Small intestine (tissue), 7 donors: ENCODE measurements at regions not wholly inside any gene's neighbourhood (a gene's known extent, or its start where the extent isn't known, plus 50 kb on each side); places are given as distances from the start of the nearest gene placed in this dataset.
"Not testable (repeated sequence)": the region's sequence is repeated elsewhere in the genome, so short reads cannot be mapped to it uniquely, and the experiment has no call there.

Experiments
- DNase-seq, 2 donors: peaks; one replicate each; pipeline versions ENCODE4 v3.0.0 to v3.0.0-alpha.2; 2013
- FAIRE-seq: peaks from 2 replicates; lab custom pipeline; 2012; peaks lifted over from hg19 to GRCh38; lab: Jason Lieb, UNC
- H3K27ac ChIP-seq, 3 donors: one replicate each; pipeline ENCODE4 v1.5.1; 2013; ENCODE audit warnings: low read length in 2 of 3, mild to moderate bottlenecking in 2 of 3, control low read depth in 1 of 3, inconsistent platforms in 1 of 3, low read depth in 1 of 3, moderate library complexity in 1 of 3
- H3K27me3 ChIP-seq, 3 donors: one replicate each; pipeline ENCODE4 v1.6.1; 2013; ENCODE audit warnings: low read length in 3 of 3, inconsistent platforms in 1 of 3; ENCODE audit not compliant: control insufficient read depth in 3 of 3, insufficient read depth in 3 of 3
- H3K36me3 ChIP-seq, 3 donors: one replicate each; pipeline ENCODE4 v1.6.1; 2013; ENCODE audit warnings: low read length in 3 of 3, inconsistent platforms in 1 of 3, low read depth in 1 of 3, mild to moderate bottlenecking in 1 of 3, moderate library complexity in 1 of 3; ENCODE audit not compliant: control insufficient read depth in 3 of 3, insufficient read depth in 2 of 3
- H3K4me1 ChIP-seq, 3 donors: one replicate each; pipeline ENCODE4 v1.6.1; 2013; ENCODE audit warnings: low read length in 2 of 3, inconsistent platforms in 1 of 3, low read depth in 1 of 3, mild to moderate bottlenecking in 1 of 3, moderate library complexity in 1 of 3; ENCODE audit not compliant: control insufficient read depth in 3 of 3, insufficient read depth in 2 of 3
- H3K4me3 ChIP-seq, 3 donors: one replicate each; pipeline ENCODE4 v1.5.1; 2013; ENCODE audit warnings: low read length in 3 of 3, control low read depth in 1 of 3, inconsistent platforms in 1 of 3, low read depth in 1 of 3, mild to moderate bottlenecking in 1 of 3, moderate library complexity in 1 of 3
- H3K9me3 ChIP-seq, 2 donors: one replicate each; pipeline ENCODE4 v1.6.1; 2013; ENCODE audit warnings: low read depth in 1 of 2, low read length in 1 of 2; ENCODE audit not compliant: control insufficient read depth in 2 of 2, insufficient read depth in 1 of 2
- WGBS, 3 donors: extraction: QIAGEN DNeasy Blood & Tissue Kit; methylation state at CpG; one replicate each; pipeline ENCODE4 v1.1.7; 2013; 5-methylcytosine and 5-hydroxymethylcytosine counted together
- donor health status: healthy with polysubstance abuse.
- donor health status: control.
- donor health status: control.
- donor health status: Bipolar disorder and iron deficiency.
- donor health status: healthy.

DNA sequence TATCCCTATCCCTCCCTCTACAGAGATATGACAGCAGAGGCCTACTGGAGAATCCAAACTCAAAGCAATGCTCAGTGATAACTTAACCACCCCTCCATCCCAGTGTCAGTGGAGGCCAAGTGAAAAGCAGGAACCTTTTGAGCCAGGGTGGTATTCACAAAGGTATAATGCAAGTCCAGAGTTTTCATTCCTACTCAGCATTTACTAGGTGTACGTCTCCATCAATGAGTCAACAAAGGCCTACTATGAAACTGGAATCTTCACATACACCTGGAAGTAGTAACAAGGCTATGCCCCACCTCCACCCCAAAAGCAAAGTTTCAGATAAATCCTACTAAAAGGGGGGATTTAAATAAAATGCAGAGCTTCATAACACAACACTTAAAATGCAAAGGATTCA lies 4761.7 kb upstream of the OR11H1 start:
- not testable (repeated sequence) for DNase-seq, FAIRE-seq, H3K9me3 ChIP-seq, H3K4me3 ChIP-seq, H3K4me1 ChIP-seq, H3K36me3 ChIP-seq, H3K27ac ChIP-seq, H3K27me3 ChIP-seq
- 58 to 79% (median 73%) methylated on average over 1 of the region's 1 CpG for WGBS, 3 donors

DNA sequence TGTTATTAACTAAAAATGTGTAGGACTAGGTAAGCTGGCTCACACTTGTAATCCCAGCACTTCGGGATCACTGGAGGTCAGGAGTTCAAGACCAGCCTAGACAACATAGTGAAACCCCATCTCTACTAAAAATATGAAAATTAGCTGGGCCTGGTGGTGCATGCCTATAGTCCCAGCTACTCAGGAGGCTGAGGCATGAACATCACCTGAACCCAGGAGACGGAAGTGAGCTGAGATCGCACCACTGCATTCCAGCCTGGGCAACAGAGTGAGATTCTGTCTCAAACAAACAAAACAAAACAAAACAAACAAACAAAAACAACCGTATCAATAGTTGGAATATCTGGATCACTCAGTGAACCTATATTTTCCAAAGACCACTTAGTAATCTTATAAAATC lies 4759.1 kb upstream of the OR11H1 start:
- FAIRE-seq, H3K36me3 ChIP-seq, H3K27me3 ChIP-seq, H3K9me3 ChIP-seq, DNase-seq, H3K4me3 ChIP-seq, H3K27ac ChIP-seq, H3K4me1 ChIP-seq: not testable (repeated sequence)
- 80 to 83% (median 81%) methylated on average over 4 of the region's 4 CpGs for WGBS, 3 donors

GRCh38 chr22:10771744-10772143 lies 4756.2 kb upstream of the OR11H1 start:
- not testable (repeated sequence) for DNase-seq, H3K36me3 ChIP-seq, H3K27me3 ChIP-seq, FAIRE-seq, H3K27ac ChIP-seq, H3K4me1 ChIP-seq, H3K4me3 ChIP-seq
- peaks cover 3 to 17% of the 10 kb centered on the region in 2 donors for H3K9me3 ChIP-seq

GRCh38 chr22:10773341-10773740 lies 4754.7 kb upstream of the OR11H1 start:
- peaks cover 3 to 24% of the 10 kb centered on the region in 2 donors for H3K9me3 ChIP-seq

GRCh38 chr22:10775601-10776357 lies 4752.2 kb upstream of the OR11H1 start:
- 47 to 61% (median 56%) methylated on average over 5 of the region's 5 CpGs for WGBS, 3 donors
- H3K4me1 ChIP-seq, H3K27me3 ChIP-seq, H3K4me3 ChIP-seq, H3K27ac ChIP-seq, FAIRE-seq, H3K36me3 ChIP-seq, DNase-seq: not testable (repeated sequence)
- H3K9me3 ChIP-seq: peaks cover 3 to 37% of the 10 kb centered on the region in 2 donors

More at GRCh38 chr22:10773341-10773740, 4754.7 kb upstream of the OR11H1 start:
- DNase-seq, H3K4me3 ChIP-seq, H3K27ac ChIP-seq, FAIRE-seq, H3K4me1 ChIP-seq, H3K36me3 ChIP-seq, H3K27me3 ChIP-seq: not testable (repeated sequence)
- 15 to 42% (median 33%) methylated on average over 1 of the region's 1 CpG for WGBS, 3 donors

DNA sequence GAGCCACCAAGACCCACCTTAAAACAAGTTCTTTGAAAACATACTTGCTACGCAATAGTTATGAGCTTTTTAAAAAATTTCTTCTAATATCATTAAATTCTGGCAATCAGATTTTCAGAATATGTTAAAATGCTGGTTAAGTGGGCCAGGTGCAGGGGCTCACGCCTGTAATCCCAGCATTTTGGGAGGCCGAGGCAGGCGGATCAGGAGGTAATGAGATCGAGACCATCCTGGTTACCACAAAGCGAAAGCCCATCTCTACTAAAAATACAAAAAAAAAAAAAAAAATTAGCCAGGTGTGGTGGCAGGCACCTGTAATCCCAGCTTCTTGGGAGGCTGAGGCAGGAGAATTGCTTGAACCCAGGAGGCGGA lies 4751.6 kb upstream of the OR11H1 start:
- not testable (repeated sequence) for FAIRE-seq, H3K27me3 ChIP-seq, DNase-seq, H3K36me3 ChIP-seq, H3K4me3 ChIP-seq, H3K27ac ChIP-seq, H3K4me1 ChIP-seq
- WGBS, 3 donors: 60 to 63% (median 62%) methylated on average over 7 of the region's 7 CpGs
- peaks cover 3 to 42% of the 10 kb centered on the region in 2 donors for H3K9me3 ChIP-seq

DNA sequence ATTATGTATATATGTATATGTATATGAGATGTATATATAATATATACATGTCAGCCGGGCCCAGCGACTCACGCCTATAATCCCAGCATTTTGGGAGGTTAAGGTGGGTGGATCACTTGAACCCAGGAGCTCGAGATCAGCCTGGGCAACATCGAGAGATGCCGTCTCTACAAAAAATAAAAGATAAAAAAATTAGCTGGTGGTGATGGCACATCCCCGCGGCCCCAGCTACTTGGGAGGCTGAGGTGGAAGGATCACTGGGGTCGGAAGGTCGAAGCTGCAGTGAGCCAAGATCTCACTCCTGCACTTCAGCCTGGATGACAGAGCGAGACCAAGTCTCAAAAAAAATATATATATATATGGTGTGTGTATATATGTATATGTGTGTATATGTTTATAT lies 4750.3 kb upstream of the OR11H1 start:
- not testable (repeated sequence) for DNase-seq, H3K4me1 ChIP-seq, H3K4me3 ChIP-seq, H3K36me3 ChIP-seq, H3K27ac ChIP-seq, FAIRE-seq, H3K27me3 ChIP-seq
- H3K9me3 ChIP-seq: peaks cover 0 to 53% of the 10 kb centered on the region in 2 donors
- 72 to 78% (median 72%) methylated on average over 11 of the region's 11 CpGs for WGBS, 3 donors

DNA sequence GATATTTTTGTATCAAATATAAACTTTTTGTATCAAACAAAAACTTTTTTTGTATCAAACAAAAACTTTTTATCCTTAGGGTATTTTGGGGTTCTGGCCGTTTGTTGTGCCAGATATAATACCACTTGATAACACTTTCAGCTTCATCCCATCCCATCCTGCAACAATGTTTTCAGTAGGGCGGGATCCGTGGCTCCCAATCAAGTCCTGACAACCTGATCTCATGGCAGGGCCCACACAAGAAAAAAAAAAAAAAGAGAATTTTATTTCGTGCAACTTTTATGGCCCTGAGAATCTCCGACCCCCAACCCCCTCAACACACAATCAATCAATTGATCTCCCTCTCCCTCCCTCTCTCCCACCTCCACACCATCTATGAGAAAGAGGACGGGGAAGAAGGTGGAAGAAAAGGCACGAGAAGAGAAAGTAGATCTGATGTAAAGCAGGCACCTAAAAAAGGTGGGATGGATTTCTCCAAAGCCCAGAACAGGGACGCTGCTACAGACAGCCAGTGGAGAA lies 4749.6 kb upstream of the OR11H1 start:
- FAIRE-seq (no peak), DNase-seq (no peak)
- no peaks in the 10 kb centered on the region for H3K4me1 ChIP-seq
- H3K27me3 ChIP-seq: no peaks in the 10 kb centered on the region
- 43 to 50% (median 49%) methylated on average over 8 of the region's 8 CpGs for WGBS, 3 donors
- H3K27ac ChIP-seq: no peak overlapping the region
- H3K4me3 ChIP-seq: no peak overlapping the region
- no peaks in the 10 kb centered on the region for H3K36me3 ChIP-seq
- H3K9me3 ChIP-seq: peaks cover 0 to 53% of the 10 kb centered on the region in 2 donors
